Trophoblast cell (in vitro differentiated cells and primary cell): ENCODE measurements at regions not wholly inside any gene's neighbourhood (a gene's known extent, or its start where the extent isn't known, plus 50 kb on each side); places are given as distances from the start of the nearest gene placed in this dataset.
"Not testable (repeated sequence)": the region's sequence is repeated elsewhere in the genome, so short reads cannot be mapped to it uniquely, and the experiment has no call there.

ENCODE experiments used
- DNase-seq, 2 donors: peaks; one replicate each; pipeline ENCODE4 v3.0.0-alpha.2; 2016
- H2AFZ ChIP-seq: 2 replicates; pipeline ENCODE4 v1.6.1; 2013; ENCODE audit warnings: low read length, moderate library complexity, mild to moderate bottlenecking; ENCODE audit not compliant: insufficient read depth, poor library complexity
- H2AK5ac ChIP-seq: 2 replicates; pipeline ENCODE4 v1.6.1; 2013; ENCODE audit warnings: mild to moderate bottlenecking, low read length
- H2BK120ac ChIP-seq: 2 replicates; pipeline ENCODE4 v1.6.1; 2013; ENCODE audit warnings: low read length, mild to moderate bottlenecking, moderate library complexity; ENCODE audit not compliant: insufficient read depth, poor library complexity
- H2BK12ac ChIP-seq: 2 replicates; pipeline ENCODE4 v1.6.1; 2013; ENCODE audit warnings: mild to moderate bottlenecking, low read length, moderate library complexity
- H2BK5ac ChIP-seq: 2 replicates; pipeline ENCODE4 v1.6.1; 2013; ENCODE audit warnings: low read length, low read depth, moderate library complexity, mild to moderate bottlenecking; ENCODE audit not compliant: poor library complexity
- H3K14ac ChIP-seq: 2 replicates; pipeline ENCODE4 v1.6.1; 2013; ENCODE audit warnings: mild to moderate bottlenecking, low read length
- H3K18ac ChIP-seq: 2 replicates; pipeline ENCODE4 v1.6.1; 2013; ENCODE audit warnings: mild to moderate bottlenecking, low read length
- H3K23ac ChIP-seq: 2 replicates; pipeline ENCODE4 v1.6.1; 2013; ENCODE audit warnings: low read length
- H3K27ac ChIP-seq: 2 replicates; pipeline ENCODE4 v1.5.1; 2013; ENCODE audit warnings: low read depth, mild to moderate bottlenecking, inconsistent platforms, low read length, moderate library complexity
- H3K27me3 ChIP-seq: 2 replicates; pipeline ENCODE4 v1.6.1; 2013; ENCODE audit warnings: inconsistent platforms, mild to moderate bottlenecking, low read length, moderate library complexity; ENCODE audit not compliant: insufficient read depth
- H3K36me3 ChIP-seq, 2 experiments: 1 replicate in 1 of 2; 2 replicates in 1 of 2; pipeline ENCODE4 v1.6.1; 2013; ENCODE audit warnings: low read length in 2 of 2, mild to moderate bottlenecking in 2 of 2, moderate library complexity in 1 of 2; ENCODE audit not compliant: insufficient read depth in 2 of 2, control insufficient read depth in 1 of 2
- H3K4ac ChIP-seq: 2 replicates; pipeline ENCODE4 v1.6.1; 2013; ENCODE audit warnings: low read depth, mild to moderate bottlenecking, low read length, moderate library complexity
- H3K4me1 ChIP-seq, 2 experiments: 1 replicate in 1 of 2; 2 replicates in 1 of 2; pipeline ENCODE4 v1.6.1; 2013; ENCODE audit warnings: low read length in 2 of 2, mild to moderate bottlenecking in 2 of 2, moderate library complexity in 1 of 2; ENCODE audit not compliant: insufficient read depth in 2 of 2, control insufficient read depth in 1 of 2
- H3K4me2 ChIP-seq: 2 replicates; pipeline ENCODE4 v1.6.1; 2013; ENCODE audit warnings: inconsistent platforms, mild to moderate bottlenecking, low read length, moderate library complexity
- H3K4me3 ChIP-seq: 2 replicates; pipeline ENCODE4 v1.5.1; 2013; ENCODE audit warnings: mild to moderate bottlenecking, low read depth, low read length, inconsistent platforms
- H3K79me1 ChIP-seq: one replicate; pipeline ENCODE4 v1.6.1; 2013; ENCODE audit warnings: low read length
- H3K79me2 ChIP-seq: 2 replicates; pipeline ENCODE4 v1.6.1; 2013; ENCODE audit warnings: low read length, mild to moderate bottlenecking; ENCODE audit not compliant: control insufficient read depth, insufficient read depth, poor library complexity
- H3K9ac ChIP-seq: 2 replicates; pipeline ENCODE4 v1.6.1; 2013; ENCODE audit warnings: mild to moderate bottlenecking, low read length
- H3K9me3 ChIP-seq: 2 replicates; pipeline ENCODE4 v1.6.1; 2013; ENCODE audit warnings: low read depth, mild to moderate bottlenecking, control low read depth, inconsistent platforms, low read length; ENCODE audit not compliant: insufficient read depth
- H4K12ac ChIP-seq: 2 replicates; pipeline ENCODE4 v1.6.1; 2013; ENCODE audit warnings: low read depth, mild to moderate bottlenecking, low read length, moderate library complexity
- H4K8ac ChIP-seq: 2 replicates; pipeline ENCODE4 v1.6.1; 2013; ENCODE audit warnings: low read depth, mild to moderate bottlenecking, low read length, moderate library complexity
- H4K91ac ChIP-seq: one replicate; pipeline ENCODE4 v1.6.1; 2013; ENCODE audit warnings: low read depth, mild to moderate bottlenecking, low read length, moderate library complexity
- WGBS: extraction: QIAGEN DNeasy Blood & Tissue Kit; methylation state at CpG from one replicate; pipeline ENCODE4 v1.1.7; 2013; ENCODE audit warnings: missing lambda C conversion rate; ENCODE audit not compliant: insufficient read length, insufficient coverage; ENCODE audit errors: extremely low coverage; 5-methylcytosine and 5-hydroxymethylcytosine counted together

- Histone ChIP-seq H3K4me3 (no peak overlapping the region), H3K14ac (no peak overlapping the region), H2BK5ac (no peak overlapping the region), H2BK120ac (no peak overlapping the region), H4K91ac (no peak overlapping the region), H3K9ac (no peak overlapping the region), H3K27me3 (no peaks in the 10 kb centered on the region), H3K79me1 (no peaks in the 10 kb centered on the region), H3K18ac (no peak overlapping the region), H3K4ac (no peak overlapping the region), H3K4me1 (no peaks in the 10 kb centered on the region), H4K12ac (no peak overlapping the region), H3K27ac (no peak overlapping the region), H3K4me2 (no peak overlapping the region), H2AFZ (no peak overlapping the region), H3K36me3 (no peaks in the 10 kb centered on the region), H3K23ac (no peak overlapping the region), H2BK12ac (no peak overlapping the region), H2AK5ac (no peak overlapping the region), H3K79me2 (no peaks in the 10 kb centered on the region), H4K8ac (no peak overlapping the region), H3K9me3 (no peaks in the 10 kb centered on the region)
- no peak for DNase-seq
- WGBS: no CpG with 5 or more reads among the region's 7 CpGs
Measured at GRCh38 chr15:62369454-62369853, 204.4 kb upstream of the C2CD4B start.

DNA sequence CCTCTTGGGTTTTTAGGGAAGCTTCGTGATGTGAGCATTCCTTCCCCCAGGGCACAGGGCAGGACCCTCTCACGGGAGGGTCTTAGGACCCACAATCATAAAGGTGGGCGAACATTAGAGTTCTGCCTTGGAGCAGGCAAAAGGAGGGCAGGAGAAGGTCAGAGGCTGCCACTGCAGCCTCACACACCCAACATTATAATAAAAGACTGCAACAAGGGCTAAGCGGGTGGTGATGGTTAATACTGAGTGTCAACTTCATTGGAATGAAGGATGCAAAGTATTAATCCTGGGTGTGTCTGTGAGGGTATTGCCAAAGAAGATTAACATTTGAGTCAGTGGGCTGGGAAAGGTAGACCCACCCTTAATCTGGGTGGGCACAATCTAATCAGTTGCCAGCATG, 206.6 kb upstream of the C2CD4B start:
- H2AK5ac ChIP-seq, H2BK120ac ChIP-seq, H3K9ac ChIP-seq, DNase-seq, H2AFZ ChIP-seq, H2BK12ac ChIP-seq, H3K4ac ChIP-seq, H4K91ac ChIP-seq, H4K12ac ChIP-seq, H3K4me3 ChIP-seq, H3K18ac ChIP-seq, H3K36me3 ChIP-seq, H2BK5ac ChIP-seq, H3K27ac ChIP-seq, H3K79me2 ChIP-seq, H3K14ac ChIP-seq, H3K4me1 ChIP-seq, H3K27me3 ChIP-seq, H3K9me3 ChIP-seq, H3K23ac ChIP-seq, H3K4me2 ChIP-seq, H3K79me1 ChIP-seq, H4K8ac ChIP-seq: not testable (repeated sequence)
- no CpG with 5 or more reads among the region's 4 CpGs for WGBS

DNA sequence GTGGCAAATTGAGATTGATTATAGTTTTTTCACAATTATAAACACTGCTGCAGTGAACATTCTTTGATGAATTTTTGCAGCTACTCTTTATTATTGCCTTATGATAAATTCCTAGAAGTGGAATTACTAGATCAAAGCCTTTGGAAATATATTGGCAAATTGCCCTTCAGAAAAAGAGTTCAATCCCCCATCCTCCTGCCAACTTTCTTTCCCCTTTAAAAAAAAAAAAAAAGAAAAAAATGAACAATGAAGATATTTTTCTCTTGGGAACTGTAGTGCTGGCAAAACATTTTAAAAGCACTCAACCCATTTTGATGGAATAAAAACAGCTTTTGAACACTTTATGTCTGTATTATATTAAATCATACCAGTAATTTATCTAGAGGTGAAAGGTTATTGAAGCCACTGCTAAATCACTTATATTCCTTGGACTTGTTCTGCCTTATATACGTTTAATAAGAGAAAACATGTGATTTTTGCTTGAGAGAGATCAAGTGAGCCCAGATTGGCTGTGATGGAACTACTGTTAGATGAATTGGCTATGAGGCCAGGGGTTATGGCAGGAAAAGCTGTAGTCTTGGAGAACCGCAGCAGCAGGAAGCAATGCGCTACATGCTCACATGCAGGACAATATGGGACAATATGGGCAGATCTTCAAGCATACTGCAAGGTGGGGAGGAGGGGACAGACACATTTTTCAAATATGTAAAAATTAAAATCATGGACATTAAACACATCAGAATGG, 212.8 kb upstream of the C2CD4B start:
- H3K4ac ChIP-seq: no peak overlapping the region
- no peaks in the 10 kb centered on the region for H3K79me2 ChIP-seq
- H3K18ac ChIP-seq: no peak overlapping the region
- no peak overlapping the region for H2BK12ac ChIP-seq
- H3K23ac ChIP-seq: no peak overlapping the region
- no peak overlapping the region for H2BK5ac ChIP-seq
- no peak overlapping the region for H3K27ac ChIP-seq
- no peak overlapping the region for H4K8ac ChIP-seq
- WGBS: no CpG with 5 or more reads among the region's 3 CpGs
- H3K4me1 ChIP-seq: peaks cover 0 to 2% of the 10 kb centered on the region in 2 experiments
- no peak overlapping the region for H4K12ac ChIP-seq
- no peaks in the 10 kb centered on the region for H3K27me3 ChIP-seq
- no peak overlapping the region for H2AFZ ChIP-seq
- H3K4me3 ChIP-seq: no peak overlapping the region
- DNase-seq: no peak
- no peak overlapping the region for H2BK120ac ChIP-seq
- peaks cover 2% of the 10 kb centered on the region for H3K9me3 ChIP-seq
- H3K9ac ChIP-seq: no peak overlapping the region
- H4K91ac ChIP-seq: no peak overlapping the region
- no peak overlapping the region for H2AK5ac ChIP-seq
- H3K79me1 ChIP-seq: no peaks in the 10 kb centered on the region
- H3K36me3 ChIP-seq: no peaks in the 10 kb centered on the region
- H3K4me2 ChIP-seq: no peak overlapping the region
- no peak overlapping the region for H3K14ac ChIP-seq

DNA sequence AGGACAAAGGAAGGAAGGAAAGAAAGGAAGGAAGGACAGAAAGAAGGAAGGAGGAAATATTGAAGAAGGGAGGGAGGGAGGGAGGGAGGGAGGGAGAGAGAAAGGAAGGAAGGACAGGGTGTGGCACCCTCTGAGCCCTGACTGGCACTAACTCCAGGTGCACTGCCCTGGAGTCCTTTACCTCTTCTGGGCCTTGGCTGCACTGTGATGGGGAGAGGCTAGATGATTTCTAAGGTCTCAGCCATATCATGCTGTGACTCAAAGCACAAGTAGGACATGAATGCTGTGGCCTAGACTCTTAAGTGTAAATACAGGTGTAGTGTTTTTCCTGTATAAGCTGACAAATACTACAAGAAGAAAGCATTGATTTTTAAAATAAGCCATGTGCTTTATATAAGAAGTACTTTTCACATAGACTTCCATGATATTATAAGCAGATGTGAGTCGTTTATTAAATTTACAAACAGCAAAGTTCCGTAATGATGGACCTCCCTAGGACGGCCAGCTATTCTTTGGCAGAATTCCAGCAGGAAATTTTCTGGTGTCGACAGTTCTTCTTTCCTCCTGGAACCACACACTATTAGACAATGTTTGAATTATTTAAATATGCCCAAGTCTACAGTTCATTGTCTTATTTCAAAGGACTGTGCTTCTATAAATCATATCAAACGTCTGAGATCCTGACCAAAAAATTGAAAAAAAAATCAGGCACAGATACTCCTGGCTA, 213.8 kb upstream of the C2CD4B start:
- Histone ChIP-seq H2AFZ (no peak overlapping the region), H3K4me2 (no peak overlapping the region), H3K79me2 (no peaks in the 10 kb centered on the region), H3K9me3 (peaks cover 2% of the 10 kb centered on the region), H3K36me3 (no peaks in the 10 kb centered on the region), H2BK5ac (no peak overlapping the region), H2BK120ac (no peak overlapping the region), H3K79me1 (no peaks in the 10 kb centered on the region), H3K9ac (no peak overlapping the region), H3K27me3 (no peaks in the 10 kb centered on the region), H3K4ac (no peak overlapping the region), H3K4me1 (peaks cover 0 to 2% of the 10 kb centered on the region in 2 experiments), H2AK5ac (no peak overlapping the region), H3K23ac (no peak overlapping the region), H4K8ac (no peak overlapping the region), H3K14ac (no peak overlapping the region), H2BK12ac (no peak overlapping the region), H3K27ac (no peak overlapping the region), H4K91ac (no peak overlapping the region), H4K12ac (no peak overlapping the region), H3K4me3 (no peak overlapping the region), H3K18ac (no peak overlapping the region)
- WGBS: no CpG with 5 or more reads among the region's 5 CpGs
- DNase-seq: no peak
